ENCODE measurements at regions not wholly inside any gene's neighbourhood (a gene's known extent, or its start where the extent isn't known, plus 50 kb on each side); places are given as distances from the start of the nearest gene placed in this dataset.
"Not testable (repeated sequence)": the region's sequence is repeated elsewhere in the genome, so short reads cannot be mapped to it uniquely, and the experiment has no call there.

- TF ChIP-seq CTCF (IDR thresholded peaks at IDR 0.05; ENCODE audit: poor library complexity): peak; percentile 50
- TF ChIP-seq EZH2 (IDR thresholded peaks at IDR 0.05; ENCODE audit: borderline replicate concordance): no peak
- no peak for TF ChIP-seq EZH2phosphoT487 (IDR thresholded peaks at IDR 0.05; ENCODE audit: low read depth, severe bottlenecking, unreplicated experiment)
- WGBS (ENCODE audit: low lambda C conversion rate, missing lambda C conversion rate): 36% methylated on average over 4 of the region's 4 CpGs
- no peaks in the 10 kb centered on the region for H3K9me2 ChIP-seq (replicated peaks; ENCODE audit: insufficient read depth)
- no peaks in the 10 kb centered on the region for H3K27me3 ChIP-seq
- H4K20me1 ChIP-seq (ENCODE audit: insufficient read depth, poor library complexity, severe bottlenecking): no peaks in the 10 kb centered on the region
- no peaks in the 10 kb centered on the region for H3K9me3 ChIP-seq (ENCODE audit: low read depth)
- H3K4me1 ChIP-seq (ENCODE audit: insufficient read depth): no peaks in the 10 kb centered on the region
- no peak overlapping the region for H2AFZ ChIP-seq
- H3K36me3 ChIP-seq (replicated peaks; ENCODE audit: insufficient read depth, low read depth): no peaks in the 10 kb centered on the region
- no peak overlapping the region for H3K27ac ChIP-seq
- DNase-seq (ENCODE audit: low spot score): peak; percentile 13
- no peak overlapping the region for H3K4me2 ChIP-seq
- H3K79me2 ChIP-seq: no peaks in the 10 kb centered on the region
- no peak overlapping the region for H3K4me3 ChIP-seq
Observed at GRCh38 chrX:37509349-37509748, 62.1 kb upstream of the LANCL3 start.

DNA sequence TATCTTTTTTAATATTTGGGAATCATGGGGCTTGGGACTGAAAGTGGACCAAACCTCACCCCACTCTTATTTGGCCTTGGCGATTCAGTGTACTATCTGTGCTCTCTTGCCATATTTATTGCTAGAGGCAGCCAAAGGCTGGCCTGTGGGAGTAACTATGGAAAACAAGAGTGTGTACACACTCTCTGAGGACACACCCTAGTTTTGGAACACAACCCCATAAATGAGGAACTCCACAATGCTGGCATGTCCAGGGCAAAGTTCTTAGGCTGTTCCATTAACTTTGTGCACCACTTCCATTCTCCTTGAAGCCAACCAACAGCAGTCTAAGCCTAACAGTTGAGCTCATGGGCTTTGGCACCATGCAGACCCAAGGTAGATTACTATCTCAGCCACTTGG lies 54.9 kb upstream of the LANCL3 start:
- not testable (repeated sequence) for H3K4me2 ChIP-seq; H3K9me2 ChIP-seq (replicated peaks; ENCODE audit: insufficient read depth); H3K27me3 ChIP-seq; H3K9me3 ChIP-seq (ENCODE audit: low read depth); H3K79me2 ChIP-seq; H3K36me3 ChIP-seq (replicated peaks; ENCODE audit: insufficient read depth, low read depth); H4K20me1 ChIP-seq (ENCODE audit: insufficient read depth, poor library complexity, severe bottlenecking); H2AFZ ChIP-seq; H3K4me1 ChIP-seq (ENCODE audit: insufficient read depth); H3K27ac ChIP-seq; DNase-seq (ENCODE audit: low spot score); H3K4me3 ChIP-seq
- no CpG with 5 or more reads among the region's 1 CpG for WGBS (ENCODE audit: low lambda C conversion rate, missing lambda C conversion rate)

DNA sequence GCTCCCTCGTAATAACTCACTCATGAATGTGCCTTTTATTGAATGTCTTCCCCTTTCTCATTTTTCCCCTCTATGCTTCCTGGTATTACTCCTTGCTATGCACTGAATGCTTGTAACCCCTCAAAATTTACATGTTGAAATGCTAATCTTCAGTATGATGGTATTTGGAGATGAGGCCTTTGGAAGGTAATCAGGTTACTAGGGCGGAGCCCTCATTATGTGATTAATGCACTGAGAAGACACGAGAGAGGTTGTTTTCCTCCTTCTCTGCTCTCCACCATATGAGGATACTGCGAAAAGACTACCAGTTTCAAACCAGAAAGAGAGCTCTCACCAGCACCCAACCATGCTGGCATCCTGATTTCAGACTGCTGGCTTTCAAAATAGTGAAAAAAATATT lies 52.2 kb upstream of the LANCL3 start:
- not testable (repeated sequence) for H3K9me2 ChIP-seq (replicated peaks; ENCODE audit: insufficient read depth); H3K9me3 ChIP-seq (ENCODE audit: low read depth); H4K20me1 ChIP-seq (ENCODE audit: insufficient read depth, poor library complexity, severe bottlenecking); H3K27me3 ChIP-seq; H3K36me3 ChIP-seq (replicated peaks; ENCODE audit: insufficient read depth, low read depth); H3K79me2 ChIP-seq; H3K27ac ChIP-seq; H3K4me3 ChIP-seq; DNase-seq (ENCODE audit: low spot score); H3K4me2 ChIP-seq; H2AFZ ChIP-seq; H3K4me1 ChIP-seq (ENCODE audit: insufficient read depth)
- 77% methylated on average over 4 of the region's 4 CpGs for WGBS (ENCODE audit: low lambda C conversion rate, missing lambda C conversion rate)

DNA sequence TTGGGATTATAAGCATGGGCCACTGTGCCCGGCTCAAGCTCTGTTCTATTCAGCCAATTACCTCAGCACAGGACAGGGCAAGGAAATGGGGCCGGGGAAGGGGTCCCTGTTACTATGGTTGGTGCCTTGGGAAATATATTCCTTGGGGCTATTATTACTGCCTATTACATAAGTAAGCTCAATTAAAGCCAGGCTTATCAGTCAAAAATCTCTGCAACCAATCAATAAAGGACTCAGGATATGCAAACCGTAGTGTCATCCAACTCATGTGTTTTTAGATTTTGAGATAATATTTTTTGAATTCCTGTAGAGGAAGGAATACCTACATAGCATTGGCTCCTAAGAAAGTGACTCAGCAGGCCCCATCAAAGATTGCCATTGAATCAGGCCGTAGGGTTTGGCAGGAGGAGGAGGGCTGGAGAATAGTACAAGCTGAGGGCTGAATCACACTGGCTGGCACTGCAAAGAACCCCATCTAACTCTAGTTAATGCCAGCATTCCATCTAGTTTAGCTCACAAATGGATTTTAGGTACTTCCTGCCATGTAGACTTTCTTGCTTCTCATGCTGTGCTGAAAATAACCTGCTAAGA lies 50.5 kb upstream of the LANCL3 start:
- not testable (repeated sequence) for H3K9me3 ChIP-seq (ENCODE audit: low read depth); H3K27me3 ChIP-seq; H3K27ac ChIP-seq; H3K4me3 ChIP-seq; DNase-seq (ENCODE audit: low spot score); H3K9me2 ChIP-seq (replicated peaks; ENCODE audit: insufficient read depth); H3K79me2 ChIP-seq; H2AFZ ChIP-seq; H3K4me1 ChIP-seq (ENCODE audit: insufficient read depth); H3K36me3 ChIP-seq (replicated peaks; ENCODE audit: insufficient read depth, low read depth); H3K4me2 ChIP-seq; H4K20me1 ChIP-seq (ENCODE audit: insufficient read depth, poor library complexity, severe bottlenecking)
- 62% methylated on average over 4 of the region's 4 CpGs for WGBS (ENCODE audit: low lambda C conversion rate, missing lambda C conversion rate)

All from hepatocyte (in vitro differentiated cells).